Transverse colon (tissue), 4 donors: ENCODE measurements at regions not wholly inside any gene's neighbourhood (a gene's known extent, or its start where the extent isn't known, plus 50 kb on each side); places are given as distances from the start of the nearest gene placed in this dataset.

ENCODE experiments used
- CTCF ChIP-seq, 5 experiments: fragments of 200-600 bp in 3 of 5; fragments of 450-650 bp in 2 of 5; sonication (generic) in 3 of 5; IDR thresholded peaks; 1 replicate in 2 of 5; 2 replicates in 3 of 5; pipeline ENCODE4 v1.5.1; 2016 to 2017; ENCODE audit warnings: antibody characterized with exemption in 5 of 5, inconsistent platforms in 3 of 5, mild to moderate bottlenecking in 2 of 5, moderate library complexity in 1 of 5
- POLR2A ChIP-seq: fragments of 450-650 bp; IDR thresholded peaks from one replicate; pipeline ENCODE4 v1.6.1; 2016; ENCODE audit warnings: antibody characterized with exemption, mild to moderate bottlenecking, moderate library complexity
- POLR2AphosphoS5 ChIP-seq, 3 donors: sonication (generic); formaldehyde crosslinking; IDR thresholded peaks; one replicate each; pipeline ENCODE4 v1.6.1; 2016; ENCODE audit warnings: antibody characterized with exemption in 3 of 3

GRCh38 chr6:113060664-113061063 lies 713.5 kb downstream of the RFPL4B start:
- TF ChIP-seq CTCF (IDR thresholded peaks at IDR 0.05) (no peak), POLR2A (no peak), POLR2AphosphoS5 (IDR thresholded peaks at IDR 0.05) (no peak)
